Left ventricle myocardium inferior (tissue), 1 donor: ENCODE measurements at regions not wholly inside any gene's neighbourhood (a gene's known extent, or its start where the extent isn't known, plus 50 kb on each side); places are given as distances from the start of the nearest gene placed in this dataset.

ENCODE experiments used
- DNase-seq: peaks from one replicate; pipeline ENCODE4 v3.0.0-alpha.2; 2020
- H3K27ac ChIP-seq: fragments of 200-600 bp; replicated peaks from 2 replicates; pipeline ENCODE4 v1.8.0; 2021
- H3K27me3 ChIP-seq: fragments of 200-600 bp; 2 replicates; pipeline ENCODE4 v1.8.0; 2021; ENCODE audit warnings: low read depth
- H3K36me3 ChIP-seq: fragments of 200-600 bp; 2 replicates; pipeline ENCODE4 v1.8.0; 2021
- H3K4me1 ChIP-seq: fragments of 200-600 bp; 2 replicates; pipeline ENCODE4 v1.8.0; 2021
- H3K4me3 ChIP-seq: fragments of 200-600 bp; 2 replicates; pipeline ENCODE4 v1.8.0; 2021; ENCODE audit warnings: mild to moderate bottlenecking, moderate library complexity
- H3K9me3 ChIP-seq: fragments of 200-600 bp; replicated peaks from 2 replicates; pipeline ENCODE4 v1.8.0; 2021
- CTCF ChIP-seq: fragments of 200-600 bp; IDR thresholded peaks from 2 replicates; pipeline ENCODE4 v1.8.0; 2021; ENCODE audit warnings: antibody characterized with exemption, mild to moderate bottlenecking, borderline replicate concordance
- intact Hi-C: fragments of 100-400 bp; cut with micrococcal nuclease; formaldehyde crosslinking; loops from one replicate; pipeline ENCODE4 v1.11.0; 2022
- donor health status: DM: no; HTN: yes; CAD: no; lungs with severe emphysema.

- intact Hi-C loops: no loop called here
- no peak for DNase-seq
- no peaks in the 10 kb centered on the region for H3K27me3 ChIP-seq
- no peak for TF ChIP-seq CTCF
- H3K9me3 ChIP-seq: peaks cover 4% of the 10 kb centered on the region
- no peaks in the 10 kb centered on the region for H3K36me3 ChIP-seq
- no peak overlapping the region for H3K27ac ChIP-seq
- H3K4me1 ChIP-seq: no peaks in the 10 kb centered on the region
- H3K4me3 ChIP-seq: no peak overlapping the region
Observed at GRCh38 chr18:70671889-70672565, 383.2 kb downstream of the SOCS6 start.

GRCh38 chr18:70666936-70667335, 378.1 kb downstream of the SOCS6 start:
- H3K27ac ChIP-seq: no peak overlapping the region
- no peak for DNase-seq
- intact Hi-C loops: no loop called here
- no peaks in the 10 kb centered on the region for H3K27me3 ChIP-seq
- H3K4me3 ChIP-seq: no peak overlapping the region
- peaks cover 16% of the 10 kb centered on the region for H3K9me3 ChIP-seq
- no peaks in the 10 kb centered on the region for H3K4me1 ChIP-seq
- no peaks in the 10 kb centered on the region for H3K36me3 ChIP-seq
- no peak for TF ChIP-seq CTCF

GRCh38 chr18:70663141-70663540, 374.3 kb downstream of the SOCS6 start:
- no peak for TF ChIP-seq CTCF
- DNase-seq: no peak
- H3K27ac ChIP-seq: no peak overlapping the region
- H3K27me3 ChIP-seq: no peaks in the 10 kb centered on the region
- no peaks in the 10 kb centered on the region for H3K36me3 ChIP-seq
- H3K4me3 ChIP-seq: no peak overlapping the region
- intact Hi-C loops: no loop called here
- H3K4me1 ChIP-seq: no peaks in the 10 kb centered on the region
- H3K9me3 ChIP-seq: peaks cover 12% of the 10 kb centered on the region

- peaks cover 12% of the 10 kb centered on the region for H3K9me3 ChIP-seq
- no peaks in the 10 kb centered on the region for H3K36me3 ChIP-seq
- DNase-seq: no peak
- H3K27ac ChIP-seq: no peak overlapping the region
- no peaks in the 10 kb centered on the region for H3K27me3 ChIP-seq
- TF ChIP-seq CTCF: no peak
- no peak overlapping the region for H3K4me3 ChIP-seq
- no peaks in the 10 kb centered on the region for H3K4me1 ChIP-seq
- intact Hi-C loops: no loop called here
Observed at GRCh38 chr18:70662588-70662987, 373.7 kb downstream of the SOCS6 start.

- H3K27me3 ChIP-seq: no peaks in the 10 kb centered on the region
- TF ChIP-seq CTCF: no peak
- DNase-seq: no peak
- H3K4me1 ChIP-seq: no peaks in the 10 kb centered on the region
- peak overlapping the region; percentile 26 for H3K4me3 ChIP-seq
- H3K36me3 ChIP-seq: no peaks in the 10 kb centered on the region
- H3K9me3 ChIP-seq: peaks cover 9% of the 10 kb centered on the region
- no peak overlapping the region for H3K27ac ChIP-seq
- intact Hi-C loops: no loop called here
Observed at GRCh38 chr18:70659036-70659925, 370.4 kb downstream of the SOCS6 start.
